Stimulated activated naive CD4-positive, alpha-beta T cell (primary cell): ENCODE measurements at regions not wholly inside any gene's neighbourhood (a gene's known extent, or its start where the extent isn't known, plus 50 kb on each side); places are given as distances from the start of the nearest gene placed in this dataset.

ENCODE experiments used
- DNase-seq, 6 experiments: peaks; one replicate each; lab custom pipeline; 2025; lab: John Stamatoyannopoulos, UW

DNA sequence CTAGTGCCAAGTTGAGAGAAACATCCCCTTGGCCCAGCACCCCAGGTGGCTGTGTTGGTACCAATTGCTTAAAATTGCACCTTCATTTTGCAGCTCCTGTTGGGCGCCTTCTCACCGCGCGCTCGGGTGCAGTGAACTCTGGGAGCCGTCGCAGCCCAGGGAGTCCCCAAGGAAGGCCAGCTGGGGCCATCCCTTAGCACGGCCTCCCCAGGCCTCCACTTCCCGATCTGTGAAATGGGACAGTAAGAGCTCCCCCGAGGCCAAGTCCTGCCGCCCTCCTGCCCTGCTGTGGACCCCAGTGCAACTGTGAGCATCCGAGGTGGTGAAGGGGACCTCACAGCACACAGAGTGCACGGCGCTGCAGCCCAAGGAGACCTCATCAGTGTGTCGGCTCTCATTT is 1234.1 kb downstream of the BRD1 start:
- DNase-seq, result no peak

DNA sequence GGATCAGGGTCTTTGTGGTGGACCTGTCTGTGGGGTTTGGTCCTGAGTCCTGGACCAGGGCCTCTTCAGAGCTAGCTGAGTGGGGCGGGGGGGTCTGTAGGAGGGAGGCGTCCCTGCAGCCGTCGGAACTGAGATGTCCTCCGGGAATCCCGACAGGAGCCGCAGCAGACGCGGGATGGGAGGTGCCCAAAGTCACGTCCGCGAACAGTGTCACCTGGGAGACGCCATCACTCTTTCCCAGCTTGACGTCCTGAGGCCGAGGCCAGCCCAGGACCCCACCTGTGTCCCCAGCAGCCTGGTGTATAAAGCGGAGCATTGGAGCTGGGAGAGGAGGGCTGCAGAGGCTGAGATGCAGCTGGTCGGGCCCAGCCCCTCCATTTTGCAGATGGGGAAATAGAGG is 1234.7 kb downstream of the BRD1 start:
- DNase-seq, result no peak

DNA sequence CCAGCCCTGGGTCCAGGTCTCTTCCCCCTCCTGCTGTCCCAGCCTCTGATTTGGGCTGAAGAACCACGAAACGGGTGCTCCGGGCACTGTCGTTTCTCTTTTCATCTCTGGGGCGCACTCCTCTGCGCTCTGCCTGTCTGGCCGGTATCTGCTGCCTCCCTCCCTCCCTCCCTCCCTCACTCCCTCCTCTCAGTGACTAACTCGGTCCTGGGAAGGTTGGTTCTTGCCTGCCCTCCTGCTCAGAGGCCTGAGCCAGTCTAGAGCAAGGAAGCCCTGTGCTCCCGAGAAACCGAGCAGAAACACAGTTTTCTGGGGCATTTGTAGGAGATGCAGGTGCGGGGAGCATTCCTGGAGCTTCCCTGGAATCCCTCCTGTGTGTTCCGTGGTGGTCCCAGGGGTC is 1235.2 kb downstream of the BRD1 start:
- no peak for DNase-seq

DNA sequence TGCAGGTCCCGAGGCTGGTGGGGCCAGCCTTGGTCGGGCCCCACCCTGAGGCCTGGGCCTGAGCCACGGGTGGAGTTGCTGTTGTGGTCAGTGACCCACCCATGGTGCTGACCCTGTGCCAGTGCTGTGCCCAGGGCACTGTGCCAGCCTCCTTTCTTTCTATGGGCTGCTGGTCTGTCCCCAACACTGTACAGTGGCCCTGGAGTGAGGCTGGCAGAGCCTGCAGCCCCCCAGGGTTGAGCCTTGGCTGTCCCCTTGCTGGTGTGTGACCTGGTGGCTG is 1235.7 kb downstream of the BRD1 start:
- no peak for DNase-seq

DNA sequence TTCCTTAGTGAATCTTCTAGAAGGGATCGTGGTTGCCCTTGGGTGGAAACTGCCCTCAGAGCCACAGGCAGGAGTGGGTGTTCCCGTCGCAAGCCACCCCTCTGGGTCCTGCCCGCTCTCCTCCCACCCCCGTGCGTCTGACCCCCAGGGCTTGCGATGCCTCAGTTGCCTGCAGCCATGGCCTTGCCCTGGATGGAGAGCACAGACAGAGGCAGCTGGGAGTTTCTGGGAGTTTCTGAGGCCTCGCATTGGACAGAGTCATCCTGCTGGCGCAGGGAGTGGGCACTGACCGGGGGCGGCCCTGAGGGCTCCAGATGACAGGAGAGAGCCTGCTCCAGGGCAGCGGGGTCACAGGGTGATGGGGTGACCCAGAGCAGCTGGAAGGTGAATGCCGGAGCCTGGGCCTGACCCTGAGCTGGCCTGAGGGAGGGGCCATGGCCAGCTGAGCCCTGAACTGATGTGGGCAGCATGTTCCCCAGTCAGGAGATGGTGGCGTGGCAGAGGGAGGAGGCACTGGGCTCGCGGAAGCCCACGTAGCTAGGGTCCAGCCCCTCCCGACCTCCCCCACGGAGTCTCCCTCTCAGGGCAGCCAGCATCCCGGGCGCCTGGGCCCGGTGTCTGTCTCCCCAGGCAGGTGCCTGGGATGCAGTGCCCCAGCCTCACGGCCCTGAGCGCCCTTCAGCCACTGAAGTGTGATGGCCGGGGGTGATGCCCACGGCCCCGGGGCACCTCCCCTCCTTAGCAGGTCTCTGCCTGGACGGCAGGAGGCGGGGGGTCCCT is 1236.2 kb downstream of the BRD1 start:
- DNase-seq, result no peak

DNA sequence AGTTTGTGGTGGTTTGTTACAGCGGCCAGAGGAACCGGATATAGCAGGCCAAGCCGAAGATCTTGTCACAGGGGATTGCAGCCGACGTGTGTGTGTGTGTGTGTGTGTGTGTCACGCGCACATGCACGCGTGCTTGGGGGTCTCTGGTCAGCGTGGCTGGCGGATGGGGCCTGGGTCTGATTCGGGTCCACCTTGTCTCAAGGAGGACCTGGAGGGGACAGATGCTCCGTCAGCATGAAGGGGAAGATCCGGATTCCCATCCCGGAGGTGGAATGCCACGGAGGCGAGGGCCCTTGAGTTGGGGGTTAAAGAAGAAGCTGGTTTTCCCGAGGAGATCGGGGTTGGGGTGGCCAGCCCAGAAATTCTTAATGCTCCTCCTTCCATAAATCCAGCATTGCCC is 1237.8 kb downstream of the BRD1 start:
- DNase-seq, result no peak

DNA sequence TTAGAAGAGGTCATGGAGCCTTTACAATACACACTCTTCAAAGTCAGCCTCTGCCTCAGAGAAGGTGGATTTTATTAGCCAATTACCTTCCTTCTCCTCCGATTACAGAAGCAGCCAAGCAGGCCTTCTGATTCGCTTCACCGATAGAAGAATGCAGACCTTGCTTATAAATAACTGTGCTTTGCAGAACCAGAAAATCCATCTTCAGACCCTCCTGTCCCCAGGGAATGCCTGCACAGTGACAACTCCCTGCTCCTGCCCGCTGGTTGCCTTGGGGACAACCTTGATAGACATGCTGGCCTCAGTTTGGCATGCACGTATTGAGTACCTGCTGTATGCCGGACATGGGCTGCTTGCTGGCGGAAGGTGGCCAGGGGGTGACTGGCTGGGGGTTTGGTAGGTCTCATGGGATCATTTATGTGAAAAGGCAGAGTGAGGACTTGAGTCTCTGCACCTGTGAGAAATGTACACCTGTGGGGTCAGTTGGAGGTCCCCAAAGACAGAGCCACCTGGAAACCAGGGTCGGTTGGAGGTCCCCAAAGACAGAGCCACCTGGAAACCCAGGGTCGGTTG is 1238.7 kb downstream of the BRD1 start:
- DNase-seq, result no peak

DNA sequence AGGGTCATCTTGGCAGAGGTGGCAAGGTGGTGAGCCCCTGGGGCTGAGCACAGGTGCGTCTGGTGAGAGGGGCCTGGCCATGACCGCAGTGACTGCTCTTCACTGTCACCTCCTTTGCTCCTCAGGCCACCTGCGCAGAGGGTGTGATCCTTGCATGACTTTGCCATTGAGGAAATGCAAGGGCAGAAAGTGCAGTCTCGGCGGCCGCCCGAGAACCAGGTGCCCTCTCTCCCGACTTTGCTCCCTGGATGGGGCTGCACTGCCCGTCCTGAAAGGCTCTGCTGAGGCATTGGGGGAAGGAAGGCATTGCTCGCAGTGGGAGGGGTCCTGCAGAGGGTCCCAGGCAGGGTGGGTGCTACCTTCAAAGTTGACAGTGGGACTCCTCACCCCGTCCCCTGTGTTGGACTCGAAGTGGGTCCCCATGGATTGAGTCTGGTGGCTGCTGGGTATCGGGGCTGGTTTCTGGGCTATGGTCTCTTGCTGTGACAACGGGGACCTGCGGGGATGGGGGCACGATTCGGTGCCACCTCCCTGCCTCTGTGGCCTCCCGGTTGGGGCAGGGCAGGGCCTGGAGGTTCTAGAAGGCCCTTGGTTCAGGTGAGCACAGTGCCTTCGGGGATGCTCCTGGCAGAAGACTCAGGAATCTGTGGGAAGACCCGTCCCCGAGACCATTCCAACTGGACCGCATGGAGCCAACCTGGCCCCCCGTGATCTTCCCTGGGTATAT is 1239.4 kb downstream of the BRD1 start:
- DNase-seq, result no peak

DNA sequence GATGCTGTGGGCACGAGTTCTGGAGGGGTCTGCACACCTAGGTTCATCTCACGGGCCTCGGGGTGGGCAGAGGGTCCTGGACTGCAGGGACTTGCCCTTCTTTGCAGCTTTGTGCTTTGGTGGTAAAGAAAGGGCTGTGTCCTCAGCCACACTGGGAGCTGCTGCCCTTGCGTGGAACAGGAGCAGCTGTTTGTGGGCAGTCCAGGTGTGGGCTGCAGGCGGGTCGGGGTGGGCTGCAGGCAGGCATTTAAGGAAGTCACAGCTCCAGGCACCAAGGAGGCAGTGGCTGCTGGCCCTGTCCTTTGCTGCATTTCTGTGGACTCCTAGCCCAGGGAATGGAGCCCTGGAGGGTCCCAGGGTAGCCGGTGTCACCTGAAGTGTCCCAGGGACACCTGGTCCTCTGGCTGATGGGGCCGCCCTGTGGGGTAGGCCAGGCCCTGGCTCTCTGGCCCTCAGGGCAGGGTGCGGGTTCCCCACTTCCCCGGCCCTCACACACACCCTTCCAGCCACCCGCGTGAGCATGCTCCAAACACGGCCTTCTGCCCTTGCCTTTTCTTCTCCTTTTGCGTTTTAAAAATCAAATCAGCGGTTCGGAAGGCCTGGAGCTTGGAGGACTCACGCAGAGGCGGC is 1240.3 kb downstream of the BRD1 start:
- DNase-seq, result no peak

DNA sequence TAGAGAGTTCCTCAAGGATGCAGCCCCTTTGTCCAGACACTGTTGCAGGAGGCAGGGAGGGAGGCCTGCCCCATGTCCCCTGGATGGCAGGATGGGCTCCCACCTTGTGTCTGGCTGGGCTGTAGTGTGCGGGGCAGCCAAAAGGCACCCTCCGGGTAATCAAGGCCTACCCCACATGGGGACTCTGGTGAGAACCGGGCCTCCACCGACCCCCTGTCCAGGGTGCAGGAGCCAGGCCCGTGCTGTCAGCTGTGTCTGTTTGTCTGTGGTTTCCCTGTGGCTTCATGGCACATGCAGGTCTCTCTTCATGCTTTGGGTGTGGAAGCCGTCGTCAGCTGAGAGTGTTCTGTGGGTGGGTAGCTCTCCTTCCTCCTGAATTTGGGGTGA is 1240.9 kb downstream of the BRD1 start:
- no peak for DNase-seq

DNA sequence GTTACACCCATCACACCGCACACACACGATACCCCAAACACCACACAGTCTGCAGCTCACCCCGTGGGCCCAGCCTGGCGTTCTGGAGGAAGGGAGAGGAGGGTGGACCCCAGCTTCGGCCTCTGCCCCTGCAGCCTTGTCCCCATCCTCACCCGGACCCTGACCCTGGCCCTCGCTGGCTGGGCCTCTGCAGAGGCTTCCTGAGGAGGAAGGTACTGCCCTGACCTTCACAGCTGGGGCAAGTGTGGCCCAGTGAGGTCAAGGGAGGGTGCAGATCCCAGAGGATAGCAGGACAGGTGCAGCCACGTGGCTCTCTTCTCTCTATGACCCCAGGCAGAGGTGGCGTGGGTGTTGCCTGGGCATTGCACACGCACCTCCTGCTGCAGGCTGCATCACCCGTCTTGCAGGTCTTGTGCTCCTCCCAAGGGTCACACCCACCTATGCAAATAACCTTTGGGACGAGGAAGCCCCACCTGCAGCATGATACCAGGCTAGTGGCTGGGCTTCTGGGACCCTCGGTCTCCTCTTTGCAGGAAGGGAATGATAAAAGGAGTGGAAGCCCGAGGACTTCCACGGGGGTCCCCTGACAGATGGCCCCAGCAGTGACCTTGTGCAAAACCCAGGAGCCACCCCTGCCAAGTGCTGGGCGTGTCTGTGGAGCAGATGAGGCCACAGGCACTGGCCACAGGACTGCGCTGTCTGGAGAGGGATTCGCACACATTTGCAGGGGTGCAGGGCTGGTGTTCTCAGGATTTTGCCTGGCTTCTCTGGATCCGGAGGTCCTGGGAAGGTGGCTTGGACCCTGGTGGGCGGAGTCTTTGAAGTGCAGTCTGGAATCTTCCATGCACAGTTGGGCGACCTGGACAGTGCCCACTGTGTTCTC is 1241.5 kb downstream of the BRD1 start:
- DNase-seq, result no peak

DNA sequence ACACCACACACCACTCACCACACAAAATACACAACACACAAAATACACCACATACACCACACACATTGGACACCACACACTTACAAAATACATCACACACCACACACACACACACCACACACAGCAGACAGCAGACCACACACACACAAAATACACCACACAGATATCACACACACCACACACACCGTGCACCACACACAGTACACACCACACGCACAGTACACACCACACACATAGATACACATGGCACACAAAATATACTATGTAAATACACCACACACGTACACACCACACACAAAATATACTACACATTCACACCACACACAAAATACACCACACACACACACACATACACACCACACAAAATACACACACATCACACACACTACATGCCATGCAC is 1243.5 kb downstream of the BRD1 start:
- DNase-seq, result no peak

DNA sequence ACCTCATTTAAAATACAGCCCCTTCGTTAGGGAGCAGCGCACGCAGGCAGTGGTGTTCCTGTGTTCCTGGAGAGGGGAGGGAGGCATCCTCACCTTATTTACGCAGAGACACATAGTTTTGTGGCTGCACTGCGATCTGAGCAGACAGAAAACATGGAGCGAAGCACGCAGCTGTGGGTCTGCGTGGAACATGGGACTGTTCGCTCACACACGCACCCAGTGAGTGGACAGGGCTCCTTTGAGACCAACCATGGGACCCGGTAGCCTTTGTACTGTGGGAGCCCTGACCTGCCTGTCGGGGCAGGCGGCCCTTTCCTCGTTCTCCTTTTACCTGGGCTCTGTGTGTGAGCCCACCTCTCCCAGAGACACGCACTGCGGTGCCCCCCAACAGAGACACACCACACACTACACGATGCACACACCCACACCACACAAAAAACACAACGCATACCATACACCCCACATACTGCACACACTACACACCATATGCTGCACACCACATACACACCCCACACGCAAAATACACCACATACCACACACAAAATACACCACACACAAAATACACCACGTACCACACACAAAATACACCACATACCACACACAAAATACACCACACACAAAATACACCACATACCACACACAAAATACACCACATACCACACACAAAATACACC is 1245.7 kb downstream of the BRD1 start:
- DNase-seq, result no peak

DNA sequence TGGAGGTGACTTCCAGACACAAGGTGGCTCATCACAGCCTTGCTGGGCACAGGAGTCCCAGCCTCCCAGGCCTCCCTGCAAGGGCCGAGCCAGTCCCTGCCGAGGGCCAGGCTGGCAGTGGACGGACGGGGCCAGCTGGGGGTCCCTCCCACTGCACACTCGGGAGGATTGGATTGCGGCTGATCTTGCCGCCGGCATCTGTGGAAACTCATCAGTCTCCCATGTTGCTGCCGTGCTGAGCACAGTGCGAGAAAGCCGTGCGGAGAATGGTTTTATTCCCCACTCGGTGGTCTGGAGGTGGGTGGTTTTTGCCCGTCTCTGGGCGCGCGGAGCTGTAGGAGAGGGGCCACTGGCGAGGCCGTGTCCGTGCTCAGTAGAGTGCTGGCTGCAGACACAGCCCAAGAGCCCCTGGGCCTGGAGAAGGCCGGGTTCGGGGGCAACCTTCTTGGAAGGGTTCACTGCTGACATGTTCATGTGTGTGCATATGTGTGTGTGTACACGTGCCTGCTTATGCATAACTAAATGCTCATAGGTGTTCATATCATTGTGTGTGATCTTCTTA is 1246.4 kb downstream of the BRD1 start:
- DNase-seq, result no peak

DNA sequence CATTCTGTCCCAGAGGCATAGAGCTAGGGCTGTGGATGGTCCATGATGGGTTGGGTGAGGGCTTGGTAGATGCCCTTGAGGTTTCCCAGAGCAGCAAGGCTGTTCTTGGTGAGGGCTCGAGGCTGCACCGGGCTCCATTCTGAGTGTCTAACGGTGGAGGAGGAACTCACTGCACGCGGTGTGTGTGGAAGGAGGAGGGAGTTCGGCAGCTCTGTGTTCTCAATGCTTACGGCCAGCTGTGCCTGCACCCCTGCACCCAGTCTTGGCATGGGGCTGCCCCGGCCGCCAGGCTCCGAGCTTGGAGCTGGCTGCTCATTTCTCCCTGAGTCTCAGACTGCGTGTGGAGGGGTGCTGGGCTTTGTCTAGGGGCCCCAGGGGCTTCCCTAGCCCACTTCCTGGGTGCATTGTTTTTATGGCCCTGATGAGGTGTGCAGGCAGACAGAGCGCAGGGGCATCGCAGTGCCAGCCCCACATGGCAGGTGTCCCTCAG is 1247.1 kb downstream of the BRD1 start:
- DNase-seq, result no peak

DNA sequence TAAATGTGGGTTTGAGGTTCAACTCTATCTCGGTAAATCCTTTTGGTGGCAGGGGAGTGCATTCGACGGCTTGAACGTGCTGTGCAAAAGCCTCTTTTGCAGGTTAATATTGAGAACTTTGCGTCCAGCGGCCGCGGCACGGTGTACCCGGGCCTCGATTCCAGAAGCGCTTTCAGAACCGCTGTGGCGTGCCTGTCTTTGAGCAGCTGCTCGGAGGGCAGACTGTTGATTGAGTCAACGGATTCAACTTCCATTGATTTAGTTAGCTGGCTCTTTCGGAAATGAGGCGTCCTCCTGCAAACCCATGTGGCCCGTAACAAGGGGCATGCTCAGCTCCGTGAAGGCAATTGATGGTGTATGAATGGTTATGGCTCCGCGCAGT is 1247.8 kb downstream of the BRD1 start:
- no peak for DNase-seq

DNA sequence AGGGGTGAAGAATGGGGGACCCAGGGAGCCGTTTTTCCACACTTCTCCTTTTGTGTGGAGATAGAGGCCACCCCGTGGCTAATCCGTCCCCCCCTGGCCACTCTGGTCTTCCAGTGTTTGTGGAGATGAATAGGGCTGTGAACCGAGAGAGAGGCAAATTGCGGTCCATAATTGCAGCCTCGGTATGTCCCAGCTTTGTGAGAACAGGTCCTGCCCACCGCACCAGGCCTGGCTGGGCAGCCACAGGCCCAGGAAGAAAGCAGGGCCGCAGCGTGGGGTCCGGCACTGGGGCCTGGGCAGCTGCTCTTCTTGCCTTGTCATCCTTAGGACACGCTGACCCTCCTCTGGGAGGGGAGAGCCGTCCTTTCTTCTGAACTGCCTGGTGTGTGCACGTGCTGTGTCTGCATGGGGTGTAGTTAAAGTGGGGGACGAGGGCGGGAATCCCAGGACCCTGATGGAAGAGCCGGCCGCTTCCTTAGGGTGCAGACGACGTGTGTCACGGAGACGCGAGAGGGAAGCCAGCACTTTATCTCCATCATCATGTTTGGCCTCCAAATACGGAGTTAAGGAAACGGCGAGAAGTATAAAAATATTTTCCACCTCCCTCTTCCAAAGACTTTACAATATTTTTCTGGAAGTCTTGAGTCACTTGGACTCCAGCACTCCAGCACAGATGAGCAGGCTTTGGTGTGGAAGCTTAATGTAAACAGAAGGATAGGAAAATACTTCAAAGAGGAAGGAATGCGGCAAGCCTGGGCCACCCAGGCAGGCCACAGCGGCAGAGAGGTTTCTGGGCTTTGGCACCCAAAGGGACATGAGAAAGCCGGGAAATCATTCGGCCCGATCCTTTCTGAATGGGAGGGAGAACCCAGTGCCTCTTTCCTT is 1248.4 kb downstream of the BRD1 start:
- no peak for DNase-seq

DNA sequence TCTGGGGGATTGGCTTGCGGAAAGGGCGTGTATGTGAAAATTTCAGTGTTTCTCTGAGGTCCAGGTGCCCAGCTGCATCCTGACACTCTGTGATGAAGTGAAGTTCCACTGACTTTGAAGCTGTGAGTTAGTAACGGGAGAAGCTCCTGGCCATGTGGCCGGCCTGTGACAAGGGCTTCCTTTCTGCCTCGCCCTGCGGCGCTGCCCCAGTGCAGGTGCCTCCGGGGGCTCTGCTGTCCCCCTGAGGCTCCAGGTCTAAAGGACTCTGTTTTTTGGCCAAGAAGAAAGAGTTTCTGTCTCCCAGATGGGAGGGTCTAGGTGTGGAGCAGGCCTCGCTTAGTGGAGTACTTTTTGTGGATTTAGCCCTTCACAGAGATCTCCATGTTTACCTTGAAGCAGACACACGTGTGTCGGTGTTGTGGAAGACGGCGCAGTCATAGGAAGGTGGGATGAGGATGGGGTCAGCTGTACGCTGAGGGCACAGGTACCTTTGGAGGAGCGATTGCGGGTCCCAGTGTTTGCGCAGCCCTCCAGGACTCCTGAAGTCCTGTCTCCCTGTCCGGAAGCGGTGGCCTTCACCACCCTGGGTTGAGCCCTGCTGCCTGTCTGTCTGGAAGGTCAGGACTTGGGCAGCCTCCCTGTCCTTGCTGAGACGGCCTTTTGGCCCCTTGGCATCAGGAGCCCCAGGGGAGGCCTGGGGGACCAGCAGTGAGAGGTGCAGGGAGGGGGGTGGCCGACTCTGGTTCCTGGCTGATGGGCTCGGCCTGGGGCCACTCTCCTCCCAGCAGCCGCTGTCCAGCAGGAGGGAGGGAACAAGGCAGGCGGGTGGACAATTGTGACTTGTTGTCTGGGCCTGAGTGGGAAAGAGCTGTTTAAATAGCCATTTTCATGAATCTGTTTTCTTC is 1249.3 kb downstream of the BRD1 start:
- no peak for DNase-seq

DNA sequence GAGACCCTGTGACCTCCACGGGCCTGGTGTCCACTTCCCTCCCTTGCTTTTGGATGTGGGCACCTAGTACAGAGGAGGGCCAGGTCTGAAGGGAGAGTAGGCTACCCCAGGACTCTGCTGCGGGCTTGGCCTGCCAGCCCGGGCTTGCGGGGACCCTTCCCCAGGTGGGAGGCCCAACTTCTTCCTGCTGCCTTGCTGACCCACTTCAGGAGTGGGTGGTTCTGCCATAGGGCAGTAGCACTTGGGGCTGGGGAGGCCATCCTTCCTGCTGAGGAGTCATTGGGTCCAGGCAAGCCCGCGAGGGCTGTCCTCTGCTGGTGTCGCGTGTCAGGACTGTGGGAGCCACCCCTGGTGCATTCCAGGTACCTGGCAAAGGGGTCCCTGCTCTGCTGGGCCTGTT is 1250.0 kb downstream of the BRD1 start:
- no peak for DNase-seq
